Activated CD4-positive, alpha-beta T cell treated with anti-CD3 and anti-CD28 coated beads, Interleukin-2, amount 50 U/mL, for 48 hours (primary cell): ENCODE measurements at regions not wholly inside any gene's neighbourhood (a gene's known extent, or its start where the extent isn't known, plus 50 kb on each side); places are given as distances from the start of the nearest gene placed in this dataset.
"Not testable (repeated sequence)": the region's sequence is repeated elsewhere in the genome, so short reads cannot be mapped to it uniquely, and the experiment has no call there.

Experiments used
- DNase-seq, 2 experiments: peaks; one replicate each; pipeline ENCODE4 v3.0.0-alpha.2; 2020

- no peak for DNase-seq
Observed at GRCh38 chr1:239204401-239204800, 182.0 kb upstream of the CHRM3 start.

GRCh38 chr1:239197871-239198270, 188.5 kb upstream of the CHRM3 start:
- DNase-seq, result no peak

GRCh38 chr1:239189998-239190512, 196.3 kb upstream of the CHRM3 start:
- no peak for DNase-seq

- DNase-seq, result no peak
Observed at GRCh38 chr1:239186487-239186886, 199.9 kb upstream of the CHRM3 start.

GRCh38 chr1:239185245-239185619, 201.1 kb upstream of the CHRM3 start:
- no peak for DNase-seq

GRCh38 chr1:239184561-239185244, 201.7 kb upstream of the CHRM3 start:
- no peak for DNase-seq

- DNase-seq, result no peak
Observed at GRCh38 chr1:239178961-239179360, 207.4 kb upstream of the CHRM3 start.

GRCh38 chr1:239174880-239175279, 211.5 kb upstream of the CHRM3 start:
- DNase-seq, result no peak

GRCh38 chr1:239170828-239171227, 215.5 kb upstream of the CHRM3 start:
- DNase-seq, result no peak

GRCh38 chr1:239169276-239169675, 217.1 kb upstream of the CHRM3 start:
- DNase-seq, result no peak

- no peak for DNase-seq
Observed at GRCh38 chr1:239164451-239165180, 221.8 kb upstream of the CHRM3 start.

- no peak for DNase-seq
Observed at GRCh38 chr1:239155466-239156091, 230.8 kb upstream of the CHRM3 start.

GRCh38 chr1:239151937-239152336, 234.4 kb upstream of the CHRM3 start:
- DNase-seq, result no peak

- DNase-seq, result no peak
Observed at GRCh38 chr1:239140968-239141367, 245.4 kb upstream of the CHRM3 start.

GRCh38 chr1:239139801-239140200, 246.6 kb upstream of the CHRM3 start:
- no peak for DNase-seq

- DNase-seq, result no peak
Observed at GRCh38 chr1:239128541-239128940, 257.8 kb upstream of the CHRM3 start.

GRCh38 chr1:239126884-239127283, 259.5 kb upstream of the CHRM3 start:
- DNase-seq, result no peak

GRCh38 chr1:239125893-239126292, 260.5 kb upstream of the CHRM3 start:
- no peak for DNase-seq

GRCh38 chr1:239125027-239125426, 261.3 kb upstream of the CHRM3 start:
- DNase-seq, result no peak

- no peak for DNase-seq
Observed at GRCh38 chr1:239123260-239123659, 263.1 kb upstream of the CHRM3 start.

GRCh38 chr1:239112101-239112935, 274.1 kb upstream of the CHRM3 start:
- no peak for DNase-seq

GRCh38 chr1:239107676-239108075, 278.7 kb upstream of the CHRM3 start:
- no peak for DNase-seq

GRCh38 chr1:239106689-239107088, 279.7 kb upstream of the CHRM3 start:
- not testable (repeated sequence) for DNase-seq
